GM12878 (cell line): ENCODE measurements at regions not wholly inside any gene's neighbourhood (a gene's known extent, or its start where the extent isn't known, plus 50 kb on each side); places are given as distances from the start of the nearest gene placed in this dataset.

Source experiments
- BACH1 ChIP-seq: fragments of 450-650 bp; IDR thresholded peaks from 2 replicates; pipeline ENCODE4 v1.6.1; 2017; ENCODE audit warnings: mild to moderate bottlenecking, borderline replicate concordance
- CHD4 ChIP-seq: fragments of 200-600 bp; sonication (generic); IDR thresholded peaks from 2 replicates; pipeline ENCODE4 v1.6.1; 2016; ENCODE audit warnings: mild to moderate bottlenecking
- EGR1 ChIP-seq, 2 experiments: IDR thresholded peaks; 1 replicate in 1 of 2; 2 replicates in 1 of 2; pipeline ENCODE4 v1.6.1; 2011 to 2012; ENCODE audit warnings: low read depth in 2 of 2, low read length in 2 of 2, borderline replicate concordance in 1 of 2, mild to moderate bottlenecking in 1 of 2, moderate library complexity in 1 of 2
- JUND ChIP-seq: IDR thresholded peaks from 2 replicates; pipeline ENCODE4 v1.6.1; 2012; ENCODE audit warnings: low read depth, mild to moderate bottlenecking, low read length, improper control_type of control experiment, moderate library complexity
- KDM1A ChIP-seq: fragments of 200-600 bp; sonication (generic); IDR thresholded peaks from 2 replicates; pipeline ENCODE4 v1.6.1; 2016; ENCODE audit warnings: borderline replicate concordance
- PAX8 ChIP-seq: fragments of 450-650 bp; IDR thresholded peaks from 2 replicates; pipeline ENCODE4 v1.6.1; 2017; ENCODE audit warnings: mild to moderate bottlenecking, moderate library complexity
- PBX3 ChIP-seq: IDR thresholded peaks from 2 replicates; pipeline ENCODE4 v1.6.1; 2011; ENCODE audit warnings: mild to moderate bottlenecking, low read depth, low read length, moderate library complexity; ENCODE audit not compliant: insufficient replicate concordance
- PRDM15 ChIP-seq: fragments of 450-650 bp; formaldehyde crosslinking; IDR thresholded peaks from 2 replicates; pipeline ENCODE4 v1.4.0; 2020; ENCODE audit warnings: mild to moderate bottlenecking, moderate library complexity
- RELA ChIP-seq: fragments of 450-650 bp; IDR thresholded peaks from 2 replicates; pipeline ENCODE4 v1.8.0; 2014; ENCODE audit warnings: borderline replicate concordance; ENCODE audit not compliant: partially characterized antibody
- TCF3 ChIP-seq: IDR thresholded peaks from 2 replicates; pipeline ENCODE4 v1.6.1; 2012; ENCODE audit warnings: low read depth, mild to moderate bottlenecking, low read length, borderline replicate concordance; ENCODE audit not compliant: insufficient read depth
- TCF7 ChIP-seq: IDR thresholded peaks from 2 replicates; pipeline ENCODE4 v1.6.1; 2014; ENCODE audit warnings: antibody characterized with exemption, borderline replicate concordance
- ZNF207 ChIP-seq: fragments of 450-650 bp; IDR thresholded peaks from 2 replicates; pipeline ENCODE4 v1.6.1; 2014; ENCODE audit warnings: antibody characterized with exemption, mild to moderate bottlenecking, borderline replicate concordance

- no peak for TF ChIP-seq TCF3
- TF ChIP-seq RELA: no peak
- TF ChIP-seq PRDM15 (CRISPR knock-in tag): no peak
- no peak for TF ChIP-seq JUND
- TF ChIP-seq PAX8: no peak
- TF ChIP-seq TCF7: no peak
- TF ChIP-seq KDM1A: no peak
- TF ChIP-seq BACH1: no peak
- no peak for TF ChIP-seq ZNF207
- no peak for TF ChIP-seq PBX3
- no peak for TF ChIP-seq EGR1 (IDR thresholded peaks at IDR 0.05; ENCODE audit: borderline replicate concordance in 1 of 2, low read depth in 2 of 2, low read length in 2 of 2)
- TF ChIP-seq CHD4: no peak
These were observed 444.7 kb upstream of the PODXL start (continued) for GRCh38 chr7:132001146-132001545.
